Naive thymus-derived CD4-positive, alpha-beta T cell (primary cell): ENCODE measurements at regions not wholly inside any gene's neighbourhood (a gene's known extent, or its start where the extent isn't known, plus 50 kb on each side); places are given as distances from the start of the nearest gene placed in this dataset.

Experiments
- ATAC-seq: fragments of 150-1000 bp; cut with Tn5 transposase; 2 replicates; pipeline ENCODE4 v1.10.0; 2021; ENCODE audit warnings: mild to moderate bottlenecking, moderate library complexity
- CTCF ChIA-PET: fragments of 350-600 bp; sonication (Branson Sonifier 250); formaldehyde crosslinking; loops from one replicate; lab custom pipeline; 2021; ENCODE audit warnings: antibody characterized with exemption; lab: Charles Lee
- POLR2A ChIA-PET: fragments of 350-600 bp; sonication (Branson Sonifier 250); formaldehyde crosslinking; loops from one replicate; lab custom pipeline; 2021; ENCODE audit warnings: antibody characterized with exemption, inconsistent platforms; lab: Charles Lee
- DNase-seq, 9 donors: peaks; one replicate each; pipeline versions ENCODE4 v3.0.0 to v3.0.0-alpha.2; 2020 to 2022; ENCODE audit warnings: mixed read lengths in 1 of 9
- H3K27ac ChIP-seq: one replicate; pipeline ENCODE4 v1.7.0; 2013; ENCODE audit warnings: mild to moderate bottlenecking, low read depth, low read length, moderate library complexity
- H3K27me3 ChIP-seq, 2 donors: one replicate each; pipeline ENCODE4 v1.7.0; 2013; ENCODE audit warnings: low read length in 2 of 2, mild to moderate bottlenecking in 2 of 2, moderate library complexity in 2 of 2; ENCODE audit not compliant: control insufficient read depth in 2 of 2, insufficient read depth in 2 of 2
- H3K36me3 ChIP-seq, 3 experiments: 1 replicate in 2 of 3; 2 replicates in 1 of 3; pipeline ENCODE4 v1.7.0; 2013; ENCODE audit warnings: low read length in 3 of 3, mild to moderate bottlenecking in 3 of 3, moderate library complexity in 1 of 3; ENCODE audit not compliant: insufficient read depth in 3 of 3, control insufficient read depth in 2 of 3
- H3K4me1 ChIP-seq, 2 donors: one replicate each; pipeline ENCODE4 v1.7.0; 2013; ENCODE audit warnings: low read length in 2 of 2, mild to moderate bottlenecking in 2 of 2, moderate library complexity in 1 of 2; ENCODE audit not compliant: control insufficient read depth in 2 of 2, insufficient read depth in 2 of 2
- H3K4me3 ChIP-seq: 2 replicates; pipeline ENCODE4 v1.7.0; 2013; ENCODE audit warnings: mild to moderate bottlenecking, low read length
- H3K9me3 ChIP-seq, 3 experiments: 1 replicate in 2 of 3; 2 replicates in 1 of 3; pipeline ENCODE4 v1.7.0; 2013; ENCODE audit warnings: low read length in 3 of 3; ENCODE audit not compliant: control insufficient read depth in 2 of 3
- H3K27ac Mint-ChIP-seq, 9 donors: one replicate each; pipeline ENCODE4 v1.8.0; 2020 to 2022; ENCODE audit warnings: mixed read lengths in 9 of 9, mild to moderate bottlenecking in 8 of 9, moderate library complexity in 5 of 9, inconsistent platforms in 2 of 9
- H3K27me3 Mint-ChIP-seq, 5 donors: one replicate each; pipeline ENCODE4 v1.8.0; 2021 to 2022; ENCODE audit warnings: mixed read lengths in 5 of 5, mild to moderate bottlenecking in 1 of 5
- H3K36me3 Mint-ChIP-seq, 5 donors: one replicate each; pipeline ENCODE4 v1.8.0; 2020 to 2022; ENCODE audit warnings: mixed read lengths in 5 of 5, mild to moderate bottlenecking in 3 of 5, inconsistent platforms in 1 of 5
- H3K4me1 Mint-ChIP-seq, 7 donors: one replicate each; pipeline ENCODE4 v1.8.0; 2020 to 2022; ENCODE audit warnings: mixed read lengths in 7 of 7, mild to moderate bottlenecking in 3 of 7, inconsistent platforms in 1 of 7
- H3K4me3 Mint-ChIP-seq, 10 donors: one replicate each; pipeline ENCODE4 v1.8.0; 2020 to 2022; ENCODE audit warnings: mild to moderate bottlenecking in 10 of 10, mixed read lengths in 10 of 10, moderate library complexity in 6 of 10, inconsistent platforms in 2 of 10
- H3K9me3 Mint-ChIP-seq, 11 donors: one replicate each; pipeline ENCODE4 v1.8.0; 2020 to 2022; ENCODE audit warnings: mixed read lengths in 11 of 11, mild to moderate bottlenecking in 4 of 11, inconsistent platforms in 1 of 11, moderate library complexity in 1 of 11
- intact Hi-C, 2 donors: fragments of 100-400 bp; cut with micrococcal nuclease; formaldehyde crosslinking; loops; one replicate each; pipeline ENCODE4 v1.15.1; 2023

- Mint-ChIP-seq H3K27ac (no peak overlapping the region), H3K27me3 (no peaks in the 10 kb centered on the region), H3K9me3 (no peaks in the 10 kb centered on the region), H3K4me1 (peaks cover 0 to 10% (median 0%) of the 10 kb centered on the region in 7 donors), H3K36me3 (no peaks in the 10 kb centered on the region), H3K4me3 (no peak overlapping the region)
- no peak overlapping the region for H3K27ac ChIP-seq
- no peak for ATAC-seq
- H3K4me3 ChIP-seq = no peak overlapping the region
- intact Hi-C loops = loop anchor here (1.0 to 5.0 kb wide), 7 partner anchors 55 to 585 kb away; no protein-coding TSS in a partner anchor
- H3K9me3 ChIP-seq = no peaks in the 10 kb centered on the region
- no peak for DNase-seq
- H3K36me3 ChIP-seq = no peaks in the 10 kb centered on the region
- H3K4me1 ChIP-seq = no peaks in the 10 kb centered on the region
- no peaks in the 10 kb centered on the region for H3K27me3 ChIP-seq
- CTCF ChIA-PET = interaction anchor here (0.9 kb wide), 1 partner anchor 289 kb away, joined by 3 read pairs; no protein-coding TSS in a partner anchor
- POLR2A ChIA-PET = no interaction called here
These were observed 58.7 kb upstream of the MYL10 start for GRCh38 chr7:101687791-101688182.

DNA sequence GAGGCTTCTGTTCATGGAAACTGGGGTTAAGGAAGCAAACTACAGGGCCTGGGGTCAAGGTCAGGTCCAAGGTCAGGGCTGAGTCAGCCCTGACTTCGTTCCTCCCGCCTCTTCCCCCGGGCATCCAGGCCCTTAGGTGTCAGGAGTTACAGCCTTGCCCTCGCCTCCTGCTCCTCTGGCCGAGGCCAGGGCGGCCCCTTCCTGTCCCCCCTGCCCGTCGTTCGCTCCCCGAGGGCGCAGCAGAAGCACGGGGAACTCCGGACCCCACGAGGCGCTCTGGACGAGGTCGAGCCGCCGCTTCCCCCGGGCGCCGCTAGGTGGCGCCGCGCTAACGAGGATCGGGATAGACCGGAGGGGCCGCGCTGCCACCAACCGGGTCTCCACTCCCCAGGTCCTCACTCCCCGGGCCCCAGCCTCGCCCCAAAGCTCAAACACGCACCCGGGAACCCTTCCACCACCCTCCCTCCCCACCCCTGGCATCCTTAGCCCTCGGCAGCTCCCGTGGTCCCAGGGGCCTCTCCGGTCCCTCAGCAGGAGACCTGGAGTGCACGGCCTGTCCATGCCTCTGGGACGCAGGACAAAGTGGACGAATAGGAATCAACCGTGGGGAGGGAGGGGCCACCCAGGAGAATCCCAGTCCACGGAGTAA lies 59.2 kb upstream of the MYL10 start:
- ChIA-PET CTCF (interaction anchor here (0.5 to 0.9 kb wide), 3 partner anchors 123 to 573 kb away, joined by 3 to 4 read pairs (median 3); no protein-coding TSS in a partner anchor), POLR2A (no interaction called here)
- intact Hi-C loops = loop anchor here (1.0 to 5.0 kb wide), 7 partner anchors 54 to 584 kb away; no protein-coding TSS in a partner anchor
- no peaks in the 10 kb centered on the region for H3K27me3 Mint-ChIP-seq
- DNase-seq = peak; percentile 47 to 89 (median 75)
- no peaks in the 10 kb centered on the region for H3K4me1 ChIP-seq
- H3K4me3 Mint-ChIP-seq = peak overlapping the region in 1 of 10 donors; percentile 47
- no peaks in the 10 kb centered on the region for H3K36me3 Mint-ChIP-seq
- no peak overlapping the region for H3K27ac Mint-ChIP-seq
- no peaks in the 10 kb centered on the region for H3K9me3 ChIP-seq
- no peak overlapping the region for H3K4me3 ChIP-seq
- peak; percentile 90 for ATAC-seq
- H3K27me3 ChIP-seq = no peaks in the 10 kb centered on the region
- H3K9me3 Mint-ChIP-seq = no peaks in the 10 kb centered on the region
- H3K4me1 Mint-ChIP-seq = peaks cover 0 to 10% (median 0%) of the 10 kb centered on the region in 7 donors
- H3K36me3 ChIP-seq = no peaks in the 10 kb centered on the region
- no peak overlapping the region for H3K27ac ChIP-seq

GRCh38 chr7:101688995-101689907 lies 60.2 kb upstream of the MYL10 start:
- Histone ChIP-seq H3K27ac (no peak overlapping the region), H3K36me3 (no peaks in the 10 kb centered on the region), H3K4me1 (no peaks in the 10 kb centered on the region), H3K9me3 (no peaks in the 10 kb centered on the region), H3K27me3 (no peaks in the 10 kb centered on the region), H3K4me3 (no peak overlapping the region)
- H3K36me3 Mint-ChIP-seq = no peaks in the 10 kb centered on the region
- H3K4me1 Mint-ChIP-seq = peaks cover 0 to 10% (median 0%) of the 10 kb centered on the region in 7 donors
- POLR2A ChIA-PET = no interaction called here
- DNase-seq (no peak), ATAC-seq (no peak)
- intact Hi-C loops = loop anchor here (1.0 to 5.0 kb wide), 7 partner anchors 53 to 583 kb away; no protein-coding TSS in a partner anchor
- no peaks in the 10 kb centered on the region for H3K27me3 Mint-ChIP-seq
- peak overlapping the region in 1 of 10 donors; percentile 47 for H3K4me3 Mint-ChIP-seq
- no peak overlapping the region for H3K27ac Mint-ChIP-seq
- no peaks in the 10 kb centered on the region for H3K9me3 Mint-ChIP-seq
- CTCF ChIA-PET = interaction anchor here (0.5 to 0.9 kb wide), 3 partner anchors 122 to 572 kb away, joined by 3 to 4 read pairs (median 3); no protein-coding TSS in a partner anchor

GRCh38 chr7:101690061-101690460 lies 61.0 kb upstream of the MYL10 start:
- Histone ChIP-seq H3K4me3 (no peak overlapping the region), H3K9me3 (no peaks in the 10 kb centered on the region), H3K36me3 (no peaks in the 10 kb centered on the region), H3K27me3 (no peaks in the 10 kb centered on the region), H3K4me1 (no peaks in the 10 kb centered on the region), H3K27ac (no peak overlapping the region)
- H3K27ac Mint-ChIP-seq = peak overlapping the region in 1 of 9 donors; percentile 67
- H3K9me3 Mint-ChIP-seq = no peaks in the 10 kb centered on the region
- ATAC-seq (no peak), DNase-seq (no peak)
- H3K36me3 Mint-ChIP-seq = no peaks in the 10 kb centered on the region
- intact Hi-C loops = no loop called here
- H3K4me1 Mint-ChIP-seq = peaks cover 0 to 10% (median 0%) of the 10 kb centered on the region in 7 donors
- H3K4me3 Mint-ChIP-seq = no peak overlapping the region
- CTCF ChIA-PET = no interaction called here
- POLR2A ChIA-PET = no interaction called here
- no peaks in the 10 kb centered on the region for H3K27me3 Mint-ChIP-seq

DNA sequence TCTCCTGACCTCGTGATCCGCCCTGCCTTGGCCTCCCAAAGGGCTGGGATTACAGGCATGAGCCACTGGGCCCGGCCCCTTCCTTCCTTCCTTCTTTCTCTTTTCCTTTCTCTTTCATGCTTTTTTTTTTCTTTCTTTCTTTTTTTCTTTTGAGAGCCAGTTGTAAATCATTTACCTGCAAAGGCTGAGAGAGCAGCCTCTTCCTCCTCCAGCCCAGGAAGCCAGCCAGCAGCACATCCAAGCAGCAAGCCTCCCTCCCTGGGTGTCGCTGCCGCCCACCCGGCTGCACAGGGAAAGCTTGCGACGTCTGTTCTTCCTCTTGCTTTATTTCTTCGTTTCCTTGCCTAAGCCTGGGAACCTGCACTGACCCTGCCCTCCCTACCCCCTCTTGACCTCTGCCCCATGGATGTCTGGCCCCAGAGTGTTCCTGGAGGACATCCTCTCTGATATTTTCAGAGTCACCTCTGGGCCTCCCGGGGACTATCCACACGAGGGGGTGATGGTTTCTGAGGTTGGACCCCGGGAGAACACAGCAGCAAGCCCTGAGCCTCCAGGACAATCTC lies 62.8 kb upstream of the MYL10 start:
- no peaks in the 10 kb centered on the region for H3K27me3 ChIP-seq
- no peaks in the 10 kb centered on the region for H3K36me3 ChIP-seq
- Mint-ChIP-seq H3K4me1 (peaks cover 0 to 10% (median 0%) of the 10 kb centered on the region in 7 donors), H3K9me3 (no peaks in the 10 kb centered on the region), H3K4me3 (no peak overlapping the region), H3K27me3 (no peaks in the 10 kb centered on the region), H3K27ac (peak overlapping the region in 3 of 9 donors; percentile 3 to 56 (median 4)), H3K36me3 (no peaks in the 10 kb centered on the region)
- POLR2A ChIA-PET = no interaction called here
- no peaks in the 10 kb centered on the region for H3K4me1 ChIP-seq
- no peaks in the 10 kb centered on the region for H3K9me3 ChIP-seq
- DNase-seq (no peak), ATAC-seq (no peak)
- CTCF ChIA-PET = no interaction called here
- intact Hi-C loops = no loop called here
- H3K4me3 ChIP-seq = no peak overlapping the region
- H3K27ac ChIP-seq = no peak overlapping the region

- Mint-ChIP-seq H3K4me3 (no peak overlapping the region), H3K27me3 (no peaks in the 10 kb centered on the region), H3K27ac (no peak overlapping the region), H3K36me3 (no peaks in the 10 kb centered on the region), H3K4me1 (peaks cover 0 to 10% (median 0%) of the 10 kb centered on the region in 7 donors), H3K9me3 (no peaks in the 10 kb centered on the region)
- Histone ChIP-seq H3K4me3 (no peak overlapping the region), H3K36me3 (no peaks in the 10 kb centered on the region), H3K27me3 (no peaks in the 10 kb centered on the region), H3K4me1 (no peaks in the 10 kb centered on the region), H3K9me3 (no peaks in the 10 kb centered on the region), H3K27ac (no peak overlapping the region)
- ChIA-PET CTCF (interaction anchor here (0.6 to 0.7 kb wide), 3 partner anchors 19 to 434 kb away, joined by 3 to 4 read pairs (median 3); no protein-coding TSS in a partner anchor), POLR2A (interaction anchor here (0.5 kb wide), 1 partner anchor 150 kb away, joined by 4 read pairs; no protein-coding TSS in a partner anchor)
- intact Hi-C loops = no loop called here
- ATAC-seq = no peak
- no peak for DNase-seq
These were observed 64.5 kb upstream of the MYL10 start for GRCh38 chr7:101693498-101694091.
